Endothelial cell of umbilical vein (primary cell): ENCODE measurements at regions not wholly inside any gene's neighbourhood (a gene's known extent, or its start where the extent isn't known, plus 50 kb on each side); places are given as distances from the start of the nearest gene placed in this dataset.

Experiments
- BruUV-seq: library from RNA; stranded (reverse); fragments of 400-500 nt; replicated peaks from 2 replicates; lab custom pipeline; 2021; lab: Mats Ljungman, UMichigan
- CTCF ChIA-PET: fragments of 300-600, 350-600 bp; sonication (Branson Sonifier 250); formaldehyde crosslinking; loops from one replicate; lab custom pipeline; 2021; ENCODE audit warnings: antibody characterized with exemption, inconsistent platforms; lab: Charles Lee
- POLR2A ChIA-PET: fragments of 300-600, 350-600 bp; sonication (Branson Sonifier 250); formaldehyde crosslinking; loops from one replicate; lab custom pipeline; 2021; ENCODE audit warnings: antibody characterized with exemption, inconsistent platforms; lab: Charles Lee
- DNase-seq: peaks from one replicate; pipeline ENCODE4 v3.0.0-alpha.2; 2011; ENCODE audit warnings: low read depth, low spot score
- FAIRE-seq: peaks from 2 replicates; lab custom pipeline; 2011; peaks lifted over from hg19 to GRCh38; lab: Jason Lieb, UNC
- H2AFZ ChIP-seq: 2 replicates; pipeline ENCODE4 v1.6.0; 2012; ENCODE audit warnings: low read depth, low read length, control low read depth, inconsistent platforms
- H3K27ac ChIP-seq: 2 replicates; pipeline ENCODE4 v1.5.1; 2011; ENCODE audit warnings: low read depth, mild to moderate bottlenecking, control low read depth, low read length, moderate library complexity; ENCODE audit not compliant: insufficient read depth
- H3K27me3 ChIP-seq, 2 experiments: 2 replicates each; pipeline versions ENCODE4 v1.6.0 to v1.6.1; 2011; ENCODE audit warnings: low read length in 2 of 2, mixed read lengths in 1 of 2; ENCODE audit not compliant: control insufficient read depth in 2 of 2, insufficient read depth in 2 of 2
- H3K36me3 ChIP-seq, 2 experiments: 2 replicates in 1 of 2; 3 replicates in 1 of 2; pipeline ENCODE4 v1.5.1; 2011; ENCODE audit warnings: low read length in 2 of 2, mild to moderate bottlenecking in 1 of 2, moderate library complexity in 1 of 2; ENCODE audit not compliant: control insufficient read depth in 2 of 2, insufficient read depth in 2 of 2; ENCODE audit errors: extremely low read depth in 1 of 2
- H3K4me1 ChIP-seq: 3 replicates; pipeline ENCODE4 v1.5.1; 2011; ENCODE audit warnings: mild to moderate bottlenecking, low read length; ENCODE audit not compliant: control insufficient read depth, insufficient read depth; ENCODE audit errors: extremely low read depth
- H3K4me2 ChIP-seq: 2 replicates; pipeline ENCODE4 v1.6.1; 2011; ENCODE audit warnings: low read length, control low read depth, mixed read lengths; ENCODE audit not compliant: insufficient read depth
- H3K4me3 ChIP-seq, 3 experiments: fragments of 200-600 bp in 1 of 3; sonication (generic), shearing (Covaris generic) in 1 of 3; replicated peaks in 1 of 3; 2 replicates each; pipeline ENCODE4 v1.5.1; 2011 to 2016; ENCODE audit warnings: control low read depth in 3 of 3, low read length in 3 of 3, mild to moderate bottlenecking in 2 of 3, inconsistent platforms in 1 of 3, low read depth in 1 of 3, moderate library complexity in 1 of 3; ENCODE audit not compliant: insufficient read depth in 1 of 3
- H3K79me2 ChIP-seq: 2 replicates; pipeline ENCODE4 v1.6.0; 2012; ENCODE audit warnings: low read length, inconsistent platforms; ENCODE audit not compliant: control insufficient read depth, insufficient read depth
- H3K9ac ChIP-seq: replicated peaks from 2 replicates; pipeline ENCODE3; 2011; ENCODE audit warnings: low read length, control low read depth; ENCODE audit not compliant: insufficient read depth; ENCODE audit errors: extremely low read depth
- H3K9me1 ChIP-seq: replicated peaks from 3 replicates; pipeline ENCODE4 v1.6.0; 2011; ENCODE audit warnings: mild to moderate bottlenecking, low read length; ENCODE audit not compliant: control insufficient read depth, insufficient read depth; ENCODE audit errors: extremely low read depth
- H3K9me3 ChIP-seq: replicated peaks from 2 replicates; pipeline ENCODE4 v1.5.1; 2012; ENCODE audit warnings: low read length, inconsistent platforms; ENCODE audit not compliant: control insufficient read depth, insufficient read depth
- H4K20me1 ChIP-seq: replicated peaks from 2 replicates; pipeline ENCODE3; 2011; ENCODE audit warnings: mild to moderate bottlenecking, low read length; ENCODE audit not compliant: control insufficient read depth, insufficient read depth; ENCODE audit errors: extremely low read depth
- CTCF ChIP-seq, 2 donors: IDR thresholded peaks; 1 replicate in 1 of 2; 2 replicates in 1 of 2; pipeline ENCODE4 v1.5.1; 2011; ENCODE audit warnings: low read length in 2 of 2, mild to moderate bottlenecking in 2 of 2, moderate library complexity in 2 of 2, control low read depth in 1 of 2, inconsistent platforms in 1 of 2, low read depth in 1 of 2; ENCODE audit not compliant: insufficient read depth in 1 of 2; ENCODE audit errors: extremely low read depth in 1 of 2
- EZH2 ChIP-seq: IDR thresholded peaks from 2 replicates; pipeline ENCODE4 v1.6.1; 2012; ENCODE audit warnings: borderline replicate concordance, low read depth, mild to moderate bottlenecking, moderate library complexity, low read length, inconsistent platforms; ENCODE audit not compliant: severe bottlenecking
- FOS ChIP-seq: IDR thresholded peaks from 2 replicates; pipeline ENCODE4 v1.6.1; 2011; ENCODE audit warnings: mild to moderate bottlenecking, low read length, moderate library complexity, borderline replicate concordance; ENCODE audit not compliant: insufficient read depth
- GATA2 ChIP-seq: IDR thresholded peaks from 2 replicates; pipeline ENCODE4 v1.7.0; 2011; ENCODE audit warnings: low read depth, mild to moderate bottlenecking, moderate library complexity, mixed read lengths, low read length; ENCODE audit not compliant: insufficient read length, insufficient read depth
- JUN ChIP-seq: IDR thresholded peaks from 2 replicates; pipeline ENCODE4 v1.6.1; 2011; ENCODE audit warnings: borderline replicate concordance, low read depth; ENCODE audit not compliant: insufficient read length, insufficient read depth
- MAX ChIP-seq: IDR thresholded peaks from 2 replicates; pipeline ENCODE4 v1.6.1; 2011; ENCODE audit not compliant: insufficient read depth, insufficient read length
- MYC ChIP-seq: IDR thresholded peaks from one replicate; pipeline ENCODE4 v1.6.1; 2011; ENCODE audit warnings: mild to moderate bottlenecking, low read depth, low read length
- POLR2A ChIP-seq: IDR thresholded peaks from 2 replicates; pipeline ENCODE4 v1.6.1; 2012; ENCODE audit warnings: low read depth, mild to moderate bottlenecking, control low read depth, low read length
- POLR2AphosphoS5 ChIP-seq: IDR thresholded peaks from 2 replicates; pipeline ENCODE4 v1.6.1; 2012; ENCODE audit warnings: low read depth, mild to moderate bottlenecking, control low read depth, low read length, moderate library complexity; ENCODE audit not compliant: insufficient read depth
- dilution Hi-C: fragments of 300-500 bp; cut with MboI; formaldehyde crosslinking; loops from one replicate; pipeline ENCODE4 v1.15.0; 2019; ENCODE audit warnings: low sequenced_read_pairs; ENCODE audit not compliant: extremely low pct_ligation_motif_present
- intact Hi-C: fragments of 100-400 bp; cut with micrococcal nuclease; formaldehyde crosslinking; loops from one replicate; pipeline ENCODE4 v1.10.0; 2022

GRCh38 chr16:61005952-61006351 lies 1030.3 kb downstream of the CDH8 start:
- Histone ChIP-seq H3K36me3 (no peaks in the 10 kb centered on the region), H3K9me3 (peaks cover 2% of the 10 kb centered on the region), H3K9me1 (no peaks in the 10 kb centered on the region), H3K4me2 (no peak overlapping the region), H3K4me3 (no peak overlapping the region), H2AFZ (no peak overlapping the region), H3K79me2 (no peaks in the 10 kb centered on the region), H3K27me3 (no peaks in the 10 kb centered on the region), H3K9ac (no peak overlapping the region), H3K4me1 (no peaks in the 10 kb centered on the region), H3K27ac (no peak overlapping the region), H4K20me1 (no peaks in the 10 kb centered on the region)
- intact Hi-C loops (no loop called here), dilution Hi-C loops (no loop called here)
- no peak for DNase-seq
- CTCF ChIA-PET: no interaction called here
- BruUV-seq: no TSS peak
- TF ChIP-seq CTCF (IDR thresholded peaks at IDR 0.05; ENCODE audit: extremely low read depth in 1 of 2, insufficient read depth in 1 of 2, low read depth in 1 of 2, low read length in 2 of 2): no peak
- no peak for TF ChIP-seq MAX
- no peak for TF ChIP-seq EZH2
- TF ChIP-seq MYC: no peak
- TF ChIP-seq JUN: no peak
- no peak for TF ChIP-seq GATA2
- TF ChIP-seq POLR2A: no peak
- TF ChIP-seq POLR2AphosphoS5: no peak
- TF ChIP-seq FOS: no peak
- POLR2A ChIA-PET: no interaction called here
- FAIRE-seq: no peak
